AG04450 (cell line): ENCODE measurements at regions not wholly inside any gene's neighbourhood (a gene's known extent, or its start where the extent isn't known, plus 50 kb on each side); places are given as distances from the start of the nearest gene placed in this dataset.
"Not testable (repeated sequence)": the region's sequence is repeated elsewhere in the genome, so short reads cannot be mapped to it uniquely, and the experiment has no call there.

ENCODE experiments used
- CTCF ChIA-PET: fragments of 300-600, 350-600 bp; formaldehyde crosslinking; extraction: SDS; loops from one replicate; lab custom pipeline; 2022; ENCODE audit warnings: antibody characterized with exemption, inconsistent platforms; lab: Charles Lee
- POLR2A ChIA-PET: fragments of 350-600 bp; formaldehyde crosslinking; extraction: SDS; loops from one replicate; lab custom pipeline; 2021; ENCODE audit warnings: antibody characterized with exemption, inconsistent platforms; lab: Yijun Ruan, JAX
- DNase-seq: peaks from one replicate; pipeline ENCODE4 v3.0.0-alpha.2; 2011; ENCODE audit warnings: low read depth, low spot score
- H3K27ac ChIP-seq: one replicate; pipeline ENCODE4 v1.5.1; 2012; ENCODE audit warnings: low read depth, low read length, control low read depth
- H3K27me3 ChIP-seq: one replicate; pipeline ENCODE4 v1.6.0; 2012; ENCODE audit warnings: low read length; ENCODE audit not compliant: control insufficient read depth, insufficient read depth
- H3K4me3 ChIP-seq: 2 replicates; pipeline ENCODE4 v1.5.1; 2011; ENCODE audit warnings: mild to moderate bottlenecking, low read depth, low read length, control low read depth
- H3K9me3 ChIP-seq: 2 replicates; pipeline ENCODE4 v1.5.1; 2012; ENCODE audit warnings: low read length; ENCODE audit not compliant: control insufficient read depth, insufficient read depth
- TF ChIP-seq, protein P1 (sequence below): IDR thresholded peaks from 2 replicates; pipeline ENCODE4 v1.5.1; 2011; ENCODE audit warnings: low read depth, low read length, control low read depth, inconsistent platforms

DNA sequence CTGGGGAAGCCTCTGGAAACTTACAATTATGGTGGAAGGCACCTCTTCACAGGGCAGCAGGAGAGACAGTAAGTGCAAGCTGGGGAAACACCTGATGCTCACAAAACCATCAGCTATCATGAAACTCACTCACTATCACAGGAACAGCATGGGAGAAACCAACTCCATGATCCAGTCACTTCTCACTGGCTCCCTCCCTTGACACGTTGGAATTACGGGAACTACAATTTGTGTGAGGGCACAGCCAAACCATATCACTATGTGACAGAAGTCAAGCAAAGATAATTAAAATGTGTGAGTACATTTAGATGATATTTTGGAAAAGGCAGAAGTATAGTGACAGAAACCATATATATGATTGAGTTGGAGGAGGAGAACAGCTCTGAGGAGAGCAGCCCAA is 474.0 kb upstream of the OLFM3 start:
- TF ChIP-seq, protein P1, sequence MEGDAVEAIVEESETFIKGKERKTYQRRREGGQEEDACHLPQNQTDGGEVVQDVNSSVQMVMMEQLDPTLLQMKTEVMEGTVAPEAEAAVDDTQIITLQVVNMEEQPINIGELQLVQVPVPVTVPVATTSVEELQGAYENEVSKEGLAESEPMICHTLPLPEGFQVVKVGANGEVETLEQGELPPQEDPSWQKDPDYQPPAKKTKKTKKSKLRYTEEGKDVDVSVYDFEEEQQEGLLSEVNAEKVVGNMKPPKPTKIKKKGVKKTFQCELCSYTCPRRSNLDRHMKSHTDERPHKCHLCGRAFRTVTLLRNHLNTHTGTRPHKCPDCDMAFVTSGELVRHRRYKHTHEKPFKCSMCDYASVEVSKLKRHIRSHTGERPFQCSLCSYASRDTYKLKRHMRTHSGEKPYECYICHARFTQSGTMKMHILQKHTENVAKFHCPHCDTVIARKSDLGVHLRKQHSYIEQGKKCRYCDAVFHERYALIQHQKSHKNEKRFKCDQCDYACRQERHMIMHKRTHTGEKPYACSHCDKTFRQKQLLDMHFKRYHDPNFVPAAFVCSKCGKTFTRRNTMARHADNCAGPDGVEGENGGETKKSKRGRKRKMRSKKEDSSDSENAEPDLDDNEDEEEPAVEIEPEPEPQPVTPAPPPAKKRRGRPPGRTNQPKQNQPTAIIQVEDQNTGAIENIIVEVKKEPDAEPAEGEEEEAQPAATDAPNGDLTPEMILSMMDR, result no peak
- DNase-seq, result no peak
- ChIA-PET CTCF (no interaction called here), POLR2A (no interaction called here)
- Histone ChIP-seq H3K9me3 (peaks cover 6% of the 10 kb centered on the region; the same call in 1 of the 2 replicates), H3K27ac (no peak overlapping the region), H3K4me3 (no peak overlapping the region), H3K27me3 (no peaks in the 10 kb centered on the region)

DNA sequence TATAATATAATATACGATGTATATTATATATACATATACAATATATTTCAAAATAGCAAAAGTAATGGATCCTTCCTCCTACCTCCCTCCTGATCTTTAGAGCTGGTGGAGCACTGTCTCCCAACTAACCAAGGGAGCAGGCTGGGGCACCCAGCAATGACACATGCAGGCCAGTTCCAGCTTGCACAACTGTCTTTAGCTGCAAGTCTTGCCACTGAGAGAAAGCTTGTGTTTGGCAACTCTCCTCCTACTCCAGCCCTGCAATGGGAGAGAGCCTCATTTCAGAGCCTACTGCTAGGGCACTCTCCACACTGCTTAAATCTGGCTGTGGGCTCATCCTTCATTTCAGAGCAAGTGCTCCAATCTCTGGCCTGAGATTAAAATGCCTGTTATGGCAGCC is 469.8 kb upstream of the OLFM3 start:
- POLR2A ChIA-PET, result no interaction called here
- CTCF ChIA-PET, result no interaction called here
- Histone ChIP-seq H3K9me3 (peaks cover 6% of the 10 kb centered on the region; the same call in 1 of the 2 replicates), H3K27me3 (no peaks in the 10 kb centered on the region), H3K27ac (no peak overlapping the region), H3K4me3 (no peak overlapping the region)
- TF ChIP-seq, protein P1, result no peak
- no peak for DNase-seq

DNA sequence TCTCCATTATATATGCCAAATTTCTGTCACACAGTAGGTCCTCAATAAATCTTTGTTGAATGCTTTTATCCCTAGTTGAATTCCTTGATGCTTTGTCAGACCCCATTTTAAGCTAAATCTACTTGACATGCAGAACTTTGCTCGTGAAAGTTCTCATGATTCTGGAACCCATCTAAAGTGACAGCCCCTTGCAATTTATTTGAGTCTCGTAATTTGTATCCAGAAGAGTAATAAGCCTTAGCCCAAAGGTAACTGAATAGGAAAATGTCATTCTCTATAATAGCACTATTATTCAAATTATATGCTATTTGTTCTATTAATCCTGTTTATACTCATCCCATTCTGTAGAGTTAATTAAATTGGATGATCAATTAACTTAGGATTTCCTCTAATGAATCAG is 466.6 kb upstream of the OLFM3 start:
- Histone ChIP-seq H3K4me3 (no peak overlapping the region), H3K27ac (no peak overlapping the region), H3K9me3 (peaks cover 6% of the 10 kb centered on the region; the same call in 1 of the 2 replicates), H3K27me3 (no peaks in the 10 kb centered on the region)
- POLR2A ChIA-PET, result no interaction called here
- TF ChIP-seq, protein P1, result no peak
- CTCF ChIA-PET, result no interaction called here
- DNase-seq, result no peak

DNA sequence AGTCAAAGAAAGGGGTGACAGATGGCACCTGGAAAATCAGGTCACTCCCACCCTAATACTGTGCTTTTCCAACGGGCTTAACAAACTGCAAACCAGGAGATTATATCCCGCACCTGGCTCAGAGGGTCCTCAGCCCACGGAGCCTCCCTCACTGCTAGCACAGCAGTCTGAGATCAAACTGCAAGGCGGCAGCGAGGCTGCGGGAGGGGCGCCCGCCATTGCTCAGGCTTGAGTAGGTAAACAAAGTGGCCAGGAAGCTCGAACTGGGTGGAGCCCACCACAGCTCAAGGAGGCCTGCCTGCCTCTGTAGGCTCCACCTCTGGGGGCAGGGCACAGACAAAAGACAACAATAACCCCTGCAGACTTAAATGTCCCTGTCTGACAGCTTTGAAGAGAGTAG is 445.6 kb upstream of the OLFM3 start:
- CTCF ChIA-PET, POLR2A ChIA-PET, H3K4me3 ChIP-seq, H3K27ac ChIP-seq, DNase-seq, H3K27me3 ChIP-seq: not testable (repeated sequence)
- peaks cover 12% of the 10 kb centered on the region for H3K9me3 ChIP-seq

DNA sequence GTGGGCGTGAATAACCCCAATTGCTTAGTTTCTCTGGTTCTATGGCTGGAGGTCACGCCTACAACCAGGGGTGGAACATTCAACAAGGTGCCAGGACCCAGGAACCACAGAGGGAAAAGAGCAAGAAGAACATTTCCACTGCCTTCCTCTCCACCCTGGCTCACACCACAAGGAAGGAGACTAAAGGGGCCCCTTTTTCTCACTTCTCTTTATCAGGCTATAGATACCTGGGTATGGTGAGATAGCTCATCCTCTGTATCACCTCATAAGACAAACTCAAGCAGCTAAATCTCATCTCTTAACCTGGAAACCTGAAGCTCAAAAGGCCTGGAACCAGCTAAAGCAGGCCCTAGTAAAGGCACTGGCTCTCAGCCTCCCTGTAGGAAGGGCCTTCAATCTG is 438.8 kb upstream of the OLFM3 start:
- Histone ChIP-seq H3K27me3 (no peaks in the 10 kb centered on the region), H3K27ac (no peak overlapping the region), H3K9me3 (peaks cover 12% of the 10 kb centered on the region), H3K4me3 (no peak overlapping the region)
- no peak for DNase-seq
- TF ChIP-seq, protein P1, result no peak
- CTCF ChIA-PET, result no interaction called here
- POLR2A ChIA-PET, result no interaction called here

DNA sequence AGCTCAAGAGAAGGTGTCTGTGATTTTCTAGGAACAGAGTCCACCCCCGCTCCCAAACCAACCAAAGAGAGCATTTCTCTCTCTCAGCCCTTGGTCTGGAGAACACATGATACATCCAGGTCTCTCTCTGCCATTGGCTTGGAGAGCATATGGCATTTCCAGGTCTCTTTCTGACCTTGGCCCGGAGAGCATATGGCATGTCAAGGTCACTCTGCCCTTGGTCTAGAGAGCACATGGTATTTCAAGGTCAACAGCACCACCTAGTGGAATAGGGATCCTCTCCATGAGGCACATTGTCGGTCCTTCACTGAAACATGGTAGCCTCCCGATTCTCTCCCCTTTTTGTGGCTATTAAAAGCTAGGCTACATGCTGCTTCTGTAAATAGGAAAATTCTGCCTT is 437.7 kb upstream of the OLFM3 start:
- CTCF ChIA-PET, result no interaction called here
- Histone ChIP-seq H3K27ac (no peak overlapping the region), H3K4me3 (no peak overlapping the region), H3K9me3 (peaks cover 12% of the 10 kb centered on the region), H3K27me3 (no peaks in the 10 kb centered on the region)
- TF ChIP-seq, protein P1, result no peak
- no peak for DNase-seq
- POLR2A ChIA-PET, result no interaction called here
